Chondrocyte (in vitro differentiated cells): ENCODE measurements at regions not wholly inside any gene's neighbourhood (a gene's known extent, or its start where the extent isn't known, plus 50 kb on each side); places are given as distances from the start of the nearest gene placed in this dataset.

Experiments
- DNase-seq: peaks from one replicate; pipeline ENCODE4 v3.0.0; 2021; ENCODE audit warnings: mixed read lengths, low spot score
- H3K27ac Mint-ChIP-seq: one replicate; pipeline ENCODE4 v1.8.0; 2021; ENCODE audit warnings: mild to moderate bottlenecking, moderate library complexity, mixed read lengths; ENCODE audit not compliant: unreplicated experiment
- H3K27me3 Mint-ChIP-seq: 2 replicates; pipeline ENCODE4 v1.8.0; 2021; ENCODE audit warnings: low read depth, mixed read lengths
- H3K36me3 Mint-ChIP-seq: 2 replicates; pipeline ENCODE4 v1.8.0; 2021; ENCODE audit warnings: low read depth, mixed read lengths
- H3K4me1 Mint-ChIP-seq: 2 replicates; pipeline ENCODE4 v1.8.0; 2021; ENCODE audit warnings: low read depth, mild to moderate bottlenecking, mixed read lengths
- H3K4me3 Mint-ChIP-seq: one replicate; pipeline ENCODE4 v1.8.0; 2021; ENCODE audit warnings: mild to moderate bottlenecking, moderate library complexity, mixed read lengths; ENCODE audit not compliant: unreplicated experiment
- H3K9me3 Mint-ChIP-seq: 2 replicates; pipeline ENCODE4 v1.8.0; 2021; ENCODE audit warnings: low read depth, mixed read lengths
- TF ChIP-seq, protein P1 (sequence below): fragments of 200-600 bp; sonication (generic); IDR thresholded peaks from 2 replicates; pipeline ENCODE4 v1.5.0; 2021; ENCODE audit warnings: antibody characterized with exemption, mild to moderate bottlenecking, moderate library complexity

DNA sequence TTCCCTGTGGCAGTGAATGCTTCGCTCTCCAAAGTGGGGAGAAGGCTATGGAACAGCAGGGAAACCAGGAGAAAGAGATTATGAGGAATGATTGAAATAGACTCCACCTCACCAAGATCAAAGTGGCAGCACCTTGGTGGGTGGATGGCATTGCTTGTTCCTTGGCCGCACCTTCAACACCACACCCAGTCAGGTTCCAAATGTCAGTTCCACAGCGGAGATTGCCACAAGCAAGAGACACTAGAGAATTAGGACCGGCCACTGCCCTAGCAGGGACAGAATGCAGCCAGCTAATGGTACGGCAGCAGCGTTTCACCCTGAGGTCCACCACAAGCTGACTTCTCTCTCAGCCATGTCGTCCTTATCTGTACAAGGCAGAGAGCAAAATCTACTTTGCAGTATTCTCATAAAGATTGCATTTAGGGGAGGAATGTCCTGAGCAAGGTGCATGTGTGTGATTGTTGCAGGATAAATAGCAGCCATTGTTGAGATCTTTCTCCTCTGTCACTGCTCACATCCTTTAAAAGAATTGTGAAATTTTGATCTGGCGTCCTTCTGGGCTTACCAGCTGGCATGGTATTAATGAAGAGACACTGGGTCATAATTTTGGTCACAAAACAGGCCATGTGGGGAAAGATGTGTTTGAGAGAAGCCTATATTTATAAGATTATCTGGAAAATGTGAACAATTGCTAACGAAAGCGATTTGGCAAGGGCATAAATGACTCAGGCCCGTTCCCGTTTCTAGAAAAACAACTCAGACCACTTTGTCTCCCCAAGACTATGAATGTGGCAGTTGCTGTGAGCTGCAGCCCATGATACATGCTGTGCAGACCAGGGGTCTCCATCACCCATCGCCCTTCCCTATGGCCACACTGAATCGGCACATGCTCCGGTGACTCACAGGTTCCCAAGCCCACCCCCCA, 228.6 kb upstream of the ID2 start:
- DNase-seq: no peak
- no peaks in the 10 kb centered on the region for H3K9me3 Mint-ChIP-seq
- H3K27ac Mint-ChIP-seq: no peak overlapping the region
- no peak overlapping the region for H3K4me3 Mint-ChIP-seq
- peaks cover 10% of the 10 kb centered on the region for H3K27me3 Mint-ChIP-seq
- TF ChIP-seq, protein P1, sequence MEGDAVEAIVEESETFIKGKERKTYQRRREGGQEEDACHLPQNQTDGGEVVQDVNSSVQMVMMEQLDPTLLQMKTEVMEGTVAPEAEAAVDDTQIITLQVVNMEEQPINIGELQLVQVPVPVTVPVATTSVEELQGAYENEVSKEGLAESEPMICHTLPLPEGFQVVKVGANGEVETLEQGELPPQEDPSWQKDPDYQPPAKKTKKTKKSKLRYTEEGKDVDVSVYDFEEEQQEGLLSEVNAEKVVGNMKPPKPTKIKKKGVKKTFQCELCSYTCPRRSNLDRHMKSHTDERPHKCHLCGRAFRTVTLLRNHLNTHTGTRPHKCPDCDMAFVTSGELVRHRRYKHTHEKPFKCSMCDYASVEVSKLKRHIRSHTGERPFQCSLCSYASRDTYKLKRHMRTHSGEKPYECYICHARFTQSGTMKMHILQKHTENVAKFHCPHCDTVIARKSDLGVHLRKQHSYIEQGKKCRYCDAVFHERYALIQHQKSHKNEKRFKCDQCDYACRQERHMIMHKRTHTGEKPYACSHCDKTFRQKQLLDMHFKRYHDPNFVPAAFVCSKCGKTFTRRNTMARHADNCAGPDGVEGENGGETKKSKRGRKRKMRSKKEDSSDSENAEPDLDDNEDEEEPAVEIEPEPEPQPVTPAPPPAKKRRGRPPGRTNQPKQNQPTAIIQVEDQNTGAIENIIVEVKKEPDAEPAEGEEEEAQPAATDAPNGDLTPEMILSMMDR: no peak
- no peaks in the 10 kb centered on the region for H3K4me1 Mint-ChIP-seq
- no peaks in the 10 kb centered on the region for H3K36me3 Mint-ChIP-seq

DNA sequence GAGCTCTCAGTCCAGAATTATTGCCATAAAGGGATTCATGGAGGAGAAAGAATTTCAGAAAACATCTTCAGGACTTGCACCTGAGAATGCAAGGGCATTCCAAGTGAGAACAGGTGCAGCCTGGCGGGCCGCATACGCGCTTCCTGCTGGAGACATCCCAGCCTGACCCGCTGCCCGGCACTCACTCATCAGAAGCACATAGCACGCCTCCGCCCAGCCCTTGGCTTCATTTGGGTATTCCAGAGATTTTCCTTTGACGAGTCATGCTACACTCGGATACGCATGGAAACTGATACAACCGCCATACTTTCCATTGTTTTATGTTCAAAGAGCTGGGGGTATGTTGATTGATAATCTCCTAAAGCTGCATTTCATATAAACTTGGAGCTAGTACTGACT, 228.0 kb upstream of the ID2 start:
- no peak for DNase-seq
- Mint-ChIP-seq H3K9me3 (no peaks in the 10 kb centered on the region), H3K4me1 (no peaks in the 10 kb centered on the region), H3K4me3 (no peak overlapping the region), H3K27me3 (peaks cover 10% of the 10 kb centered on the region), H3K27ac (no peak overlapping the region), H3K36me3 (no peaks in the 10 kb centered on the region)
- TF ChIP-seq, protein P1: no peak

DNA sequence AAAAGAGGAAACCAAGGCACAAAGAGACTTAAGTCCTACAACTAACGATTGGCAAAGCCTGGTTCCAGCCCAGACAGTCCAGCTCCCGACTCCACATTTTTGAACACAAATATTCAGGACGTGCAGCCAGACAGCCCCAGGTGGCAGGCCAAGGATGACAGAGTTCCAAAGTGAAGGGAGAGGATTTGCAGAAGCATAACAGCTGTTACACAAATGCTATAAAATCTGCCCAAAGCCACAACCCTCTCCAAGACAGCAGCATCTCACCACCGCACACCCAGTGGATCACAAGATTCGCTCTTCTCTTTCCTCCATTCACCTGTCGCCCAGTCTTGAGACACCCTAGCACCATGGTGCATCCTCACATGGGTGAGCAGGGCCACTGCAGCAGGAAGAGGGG, 227.1 kb upstream of the ID2 start:
- H3K9me3 Mint-ChIP-seq: no peaks in the 10 kb centered on the region
- H3K4me1 Mint-ChIP-seq: no peaks in the 10 kb centered on the region
- no peak overlapping the region for H3K4me3 Mint-ChIP-seq
- H3K36me3 Mint-ChIP-seq: no peaks in the 10 kb centered on the region
- peaks cover 8% of the 10 kb centered on the region for H3K27me3 Mint-ChIP-seq
- no peak overlapping the region for H3K27ac Mint-ChIP-seq
- TF ChIP-seq, protein P1: no peak
- DNase-seq: no peak

DNA sequence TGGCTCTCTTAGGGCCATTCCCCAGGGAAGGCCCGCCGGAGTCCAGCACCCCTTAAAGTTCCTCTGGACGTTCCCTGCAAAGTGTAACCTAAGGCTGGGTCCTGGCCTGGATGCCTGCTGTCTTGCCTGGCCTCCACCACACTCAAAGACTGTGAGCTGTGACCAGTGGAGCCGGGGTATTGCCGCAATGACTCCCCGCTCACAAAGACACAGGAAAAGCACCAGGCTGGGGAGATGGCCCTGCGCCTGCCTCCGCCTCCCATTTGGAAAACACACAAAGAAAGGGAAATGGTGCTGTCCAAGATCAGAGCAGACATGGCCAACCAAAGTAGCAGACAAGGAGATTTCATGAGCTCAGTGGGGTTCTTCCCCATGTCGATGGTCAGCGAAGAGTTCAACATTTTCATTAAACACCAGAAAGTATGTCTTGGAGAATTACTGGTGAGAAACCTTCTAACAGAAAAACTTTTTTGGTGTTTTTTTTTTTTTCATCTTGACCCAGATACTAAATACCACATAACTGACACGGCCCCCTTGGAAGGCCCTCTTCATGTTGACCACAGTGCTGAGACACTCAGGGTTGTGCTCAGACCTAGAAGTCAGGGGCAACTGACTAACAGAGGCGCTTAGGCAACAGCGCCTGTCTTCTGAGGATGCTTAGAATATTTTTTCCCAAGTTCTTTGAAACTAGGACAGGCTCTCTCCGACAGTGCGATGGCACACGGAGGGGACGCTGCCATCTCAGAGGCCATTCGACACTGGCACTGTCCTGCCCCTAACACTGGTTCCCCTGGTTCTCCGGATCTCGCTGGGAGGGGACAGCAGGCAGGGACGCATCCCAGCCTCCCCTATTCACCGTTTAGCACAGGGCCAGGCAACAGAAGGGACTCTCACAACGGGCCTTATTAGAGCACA, 226.4 kb upstream of the ID2 start:
- DNase-seq: no peak
- H3K27me3 Mint-ChIP-seq: peaks cover 1% of the 10 kb centered on the region
- H3K4me1 Mint-ChIP-seq: no peaks in the 10 kb centered on the region
- no peaks in the 10 kb centered on the region for H3K36me3 Mint-ChIP-seq
- H3K27ac Mint-ChIP-seq: no peak overlapping the region
- TF ChIP-seq, protein P1: no peak
- no peaks in the 10 kb centered on the region for H3K9me3 Mint-ChIP-seq
- no peak overlapping the region for H3K4me3 Mint-ChIP-seq
